Aorta (tissue), 5 donors: ENCODE measurements at regions not wholly inside any gene's neighbourhood (a gene's known extent, or its start where the extent isn't known, plus 50 kb on each side); places are given as distances from the start of the nearest gene placed in this dataset.
"Not testable (repeated sequence)": the region's sequence is repeated elsewhere in the genome, so short reads cannot be mapped to it uniquely, and the experiment has no call there.

ENCODE experiments used
- ATAC-seq: fragments of 200-7000 bp; cut with Tn5 transposase; one replicate; pipeline ENCODE4 v1.9.1; 2022; ENCODE audit warnings: moderate library complexity; ENCODE audit not compliant: low FRiP score
- DNase-seq, 2 donors: peaks; one replicate each; pipeline ENCODE4 v3.0.0-alpha.2; 2020
- H3K27ac ChIP-seq, 2 donors: one replicate each; pipeline ENCODE4 v1.5.1; 2013; ENCODE audit warnings: low read length in 2 of 2, mild to moderate bottlenecking in 2 of 2, moderate library complexity in 2 of 2, control low read depth in 1 of 2, inconsistent platforms in 1 of 2, low read depth in 1 of 2
- H3K27me3 ChIP-seq, 2 donors: one replicate each; pipeline ENCODE4 v1.6.1; 2013; ENCODE audit warnings: control low read depth in 1 of 2, low read length in 1 of 2, mild to moderate bottlenecking in 1 of 2, moderate library complexity in 1 of 2; ENCODE audit not compliant: insufficient read depth in 2 of 2, control insufficient read depth in 1 of 2
- H3K36me3 ChIP-seq, 2 donors: one replicate each; pipeline ENCODE4 v1.6.1; 2013; ENCODE audit warnings: control low read depth in 1 of 2, low read length in 1 of 2, mild to moderate bottlenecking in 1 of 2; ENCODE audit not compliant: insufficient read depth in 2 of 2, control insufficient read depth in 1 of 2
- H3K4me1 ChIP-seq, 2 donors: one replicate each; pipeline ENCODE4 v1.6.1; 2013; ENCODE audit warnings: low read length in 2 of 2, control low read depth in 1 of 2, mild to moderate bottlenecking in 1 of 2, moderate library complexity in 1 of 2; ENCODE audit not compliant: insufficient read depth in 2 of 2, control insufficient read depth in 1 of 2
- H3K4me3 ChIP-seq, 2 donors: one replicate each; pipeline ENCODE4 v1.5.1; 2013; ENCODE audit warnings: low read length in 2 of 2, control low read depth in 1 of 2, mild to moderate bottlenecking in 1 of 2
- H3K9me3 ChIP-seq: one replicate; pipeline ENCODE4 v1.6.1; 2013; ENCODE audit warnings: mild to moderate bottlenecking, low read length; ENCODE audit not compliant: control insufficient read depth
- WGBS, 2 donors: extraction: QIAGEN DNeasy Blood & Tissue Kit; methylation state at CpG; one replicate each; pipeline ENCODE4 v1.1.7; 2013; 5-methylcytosine and 5-hydroxymethylcytosine counted together
- intact Hi-C, 2 donors: fragments of 100-400 bp; cut with DNase I; formaldehyde crosslinking; loops; one replicate each; pipeline versions ENCODE4 v1.14.2 to v1.15.0; 2022
- donor health status: healthy with polysubstance abuse.
- donor health status: Bipolar disorder and iron deficiency.
- donor health status: DM: no; HTN: no; CAD: no.
- donor health status: DM: no; HTN: no; CAD: no.
- donor health status: DM: yes; HTN: yes; CAD: no.

GRCh38 chrX:13215729-13216128 is 104.1 kb downstream of the ATXN3L start:
- H3K36me3 ChIP-seq = no peaks in the 10 kb centered on the region
- DNase-seq (no peak), ATAC-seq (no peak)
- intact Hi-C loops = no loop called here
- H3K27me3 ChIP-seq = no peaks in the 10 kb centered on the region
- WGBS, 2 donors = 26 to 50% methylated on average over 4 of the region's 4 CpGs
- H3K27ac ChIP-seq = no peak overlapping the region
- H3K9me3 ChIP-seq = no peaks in the 10 kb centered on the region
- H3K4me1 ChIP-seq = peaks cover 0 to 4% of the 10 kb centered on the region in 2 donors
- no peak overlapping the region for H3K4me3 ChIP-seq

- 11 to 41% methylated on average over 1 of the region's 1 CpG for WGBS, 2 donors
- H3K36me3 ChIP-seq = no peaks in the 10 kb centered on the region
- H3K27me3 ChIP-seq = no peaks in the 10 kb centered on the region
- peaks cover 0 to 4% of the 10 kb centered on the region in 2 donors for H3K4me1 ChIP-seq
- no peak overlapping the region for H3K4me3 ChIP-seq
- intact Hi-C loops = no loop called here
- H3K27ac ChIP-seq = no peak overlapping the region
- DNase-seq (no peak), ATAC-seq (no peak)
- no peaks in the 10 kb centered on the region for H3K9me3 ChIP-seq
Measured at GRCh38 chrX:13212191-13212651, 107.6 kb downstream of the ATXN3L start.

- intact Hi-C loops, H3K27ac ChIP-seq, H3K4me3 ChIP-seq, H3K4me1 ChIP-seq, H3K36me3 ChIP-seq, DNase-seq, H3K27me3 ChIP-seq, ATAC-seq, H3K9me3 ChIP-seq: not testable (repeated sequence)
- 80 to 98% methylated on average over 3 of the region's 3 CpGs for WGBS, 2 donors
Measured at GRCh38 chrX:13210142-13210541, 109.7 kb downstream of the ATXN3L start.

- not testable (repeated sequence) for ATAC-seq, H3K4me1 ChIP-seq
Measured at GRCh38 chrX:13209704-13210103, 110.1 kb downstream of the ATXN3L start.

GRCh38 chrX:13208281-13208935 is 111.4 kb downstream of the ATXN3L start:
- Histone ChIP-seq H3K4me1 (peaks cover 0 to 2% of the 10 kb centered on the region in 2 donors), H3K36me3 (no peaks in the 10 kb centered on the region), H3K27me3 (no peaks in the 10 kb centered on the region), H3K27ac (no peak overlapping the region), H3K4me3 (no peak overlapping the region), H3K9me3 (no peaks in the 10 kb centered on the region)
- WGBS, 2 donors = 76 to 88% methylated on average over 3 of the region's 3 CpGs
- ATAC-seq (no peak), DNase-seq (no peak)
- intact Hi-C loops = no loop called here

More at GRCh38 chrX:13209704-13210103, 110.1 kb downstream of the ATXN3L start:
- intact Hi-C loops, H3K27ac ChIP-seq, H3K36me3 ChIP-seq, DNase-seq, H3K27me3 ChIP-seq, H3K4me3 ChIP-seq, H3K9me3 ChIP-seq: not testable (repeated sequence)
- 79 to 93% methylated on average over 2 of the region's 2 CpGs for WGBS, 2 donors

GRCh38 chrX:13203271-13203670 is 116.6 kb downstream of the ATXN3L start:
- no peaks in the 10 kb centered on the region for H3K4me1 ChIP-seq
- ATAC-seq = no peak
- no peak overlapping the region for H3K4me3 ChIP-seq
- no peak for DNase-seq
- no peak overlapping the region for H3K27ac ChIP-seq
- 63 to 67% methylated on average over 5 of the region's 5 CpGs for WGBS, 2 donors
- H3K27me3 ChIP-seq = no peaks in the 10 kb centered on the region
- no peaks in the 10 kb centered on the region for H3K36me3 ChIP-seq
- intact Hi-C loops = no loop called here
- H3K9me3 ChIP-seq = no peaks in the 10 kb centered on the region

GRCh38 chrX:13201605-13202219 is 118.1 kb downstream of the ATXN3L start:
- no peaks in the 10 kb centered on the region for H3K9me3 ChIP-seq
- ATAC-seq (no peak), DNase-seq (no peak)
- intact Hi-C loops = no loop called here
- no peaks in the 10 kb centered on the region for H3K36me3 ChIP-seq
- WGBS, 2 donors = 68 to 94% methylated on average over 14 of the region's 14 CpGs
- no peaks in the 10 kb centered on the region for H3K4me1 ChIP-seq
- H3K27ac ChIP-seq = no peak overlapping the region
- no peak overlapping the region for H3K4me3 ChIP-seq
- H3K27me3 ChIP-seq = no peaks in the 10 kb centered on the region

- DNase-seq (no peak), ATAC-seq (no peak)
- Histone ChIP-seq H3K9me3 (no peaks in the 10 kb centered on the region), H3K4me3 (no peak overlapping the region), H3K27me3 (no peaks in the 10 kb centered on the region), H3K4me1 (no peaks in the 10 kb centered on the region), H3K36me3 (no peaks in the 10 kb centered on the region), H3K27ac (no peak overlapping the region)
- intact Hi-C loops = no loop called here
- WGBS, 2 donors = 69 to 92% methylated on average over 2 of the region's 2 CpGs
Measured at GRCh38 chrX:13200398-13200797, 119.5 kb downstream of the ATXN3L start.

GRCh38 chrX:13198762-13199064 is 121.1 kb downstream of the ATXN3L start:
- intact Hi-C loops = no loop called here
- no peak for ATAC-seq
- no peak overlapping the region for H3K27ac ChIP-seq

More at GRCh38 chrX:13198762-13199064, 121.1 kb downstream of the ATXN3L start:
- no peaks in the 10 kb centered on the region for H3K4me1 ChIP-seq
- H3K36me3 ChIP-seq = no peaks in the 10 kb centered on the region
- WGBS, 2 donors = 63 to 78% methylated on average over 3 of the region's 3 CpGs
- DNase-seq = no peak
- H3K4me3 ChIP-seq = no peak overlapping the region
- no peaks in the 10 kb centered on the region for H3K9me3 ChIP-seq
- no peaks in the 10 kb centered on the region for H3K27me3 ChIP-seq
